HCT116 (cell line): ENCODE measurements at regions not wholly inside any gene's neighbourhood (a gene's known extent, or its start where the extent isn't known, plus 50 kb on each side); places are given as distances from the start of the nearest gene placed in this dataset.
A peak's percentile ranks its signal among the peaks of the same experiment; 100 is the strongest.

Source experiments
- ATAC-seq: fragments of 200-7000 bp; cut with Tn5 transposase; 2 replicates; pipeline ENCODE4 v1.9.1; 2020; ENCODE audit warnings: mild to moderate bottlenecking, moderate library complexity
- BruUV-seq: library from RNA; stranded (reverse); fragments of 400-500 nt; replicated peaks from 2 replicates; lab custom pipeline; 2021; lab: Mats Ljungman, UMichigan
- CTCF ChIA-PET: fragments of 300-600 bp; sonication (Branson Sonifier 250); formaldehyde crosslinking; loops from one replicate; lab custom pipeline; 2021; ENCODE audit warnings: antibody characterized with exemption; lab: Charles Lee
- POLR2A ChIA-PET: fragments of 300-600, 350-600 bp; sonication (Branson Sonifier 250); formaldehyde crosslinking; loops from one replicate; lab custom pipeline; 2021; ENCODE audit warnings: antibody characterized with exemption; lab: Charles Lee
- RAD21 ChIA-PET, 2 experiments: fragments of 300-600 bp; sonication (Branson Sonifier 250); formaldehyde crosslinking; loops; one replicate each; lab custom pipeline; 2023; ENCODE audit warnings: low total read pairs in 2 of 2; ENCODE audit not compliant: uncharacterized antibody in 2 of 2, unreplicated experiment in 2 of 2, low non-redundant PET in 1 of 2; lab: Charles Lee
- DNase-seq: peaks from one replicate; pipeline ENCODE4 v3.0.0-alpha.2; 2010; ENCODE audit warnings: low read depth, low spot score
- H2AFZ ChIP-seq: fragments of 200-600 bp; shearing (Covaris generic), sonication (generic); 2 replicates; pipeline ENCODE4 v1.6.1; 2017; ENCODE audit warnings: low read depth, mixed run types, mixed read lengths, antibody characterized with exemption, low read length; ENCODE audit not compliant: poor library complexity, severe bottlenecking
- H3K27ac ChIP-seq: 2 replicates; pipeline ENCODE4 v1.5.1; 2012; ENCODE audit warnings: low read depth, low read length
- H3K27me3 ChIP-seq: fragments of 200-600 bp; sonication (generic); 2 replicates; pipeline ENCODE4 v1.6.1; 2016; ENCODE audit warnings: mixed run types, low read length, mixed read lengths; ENCODE audit not compliant: insufficient read depth
- H3K36me3 ChIP-seq, 2 experiments: fragments of 200-500 bp in 1 of 2; fragments of 200-600 bp in 1 of 2; sonication (Bioruptor generic) in 1 of 2; sonication (generic) in 1 of 2; 2 replicates each; pipeline versions ENCODE4 v1.5.1 to v1.6.1; 2014 to 2016; ENCODE audit warnings: low read length in 2 of 2, inconsistent platforms in 1 of 2, mixed read lengths in 1 of 2, mixed run types in 1 of 2; ENCODE audit not compliant: insufficient read depth in 2 of 2, control insufficient read depth in 1 of 2
- H3K4me1 ChIP-seq, 2 experiments: fragments of 200-600 bp in 1 of 2; sonication (generic) in 1 of 2; 2 replicates each; pipeline versions ENCODE4 v1.5.1 to v1.6.1; 2012 to 2017; ENCODE audit warnings: low read length in 2 of 2, inconsistent platforms in 1 of 2, mild to moderate bottlenecking in 1 of 2, mixed read lengths in 1 of 2, mixed run types in 1 of 2, moderate library complexity in 1 of 2; ENCODE audit not compliant: insufficient read depth in 2 of 2, control insufficient read depth in 1 of 2
- H3K4me2 ChIP-seq: fragments of 200-600 bp; sonication (generic); 2 replicates; pipeline ENCODE4 v1.6.1; 2017; ENCODE audit warnings: mixed run types, low read length, mixed read lengths
- H3K4me3 ChIP-seq, 2 experiments: fragments of 200-600 bp in 1 of 2; sonication (generic) in 1 of 2; replicated peaks in 1 of 2; 2 replicates each; pipeline ENCODE4 v1.5.1; 2011 to 2016; ENCODE audit warnings: low read length in 2 of 2, control low read depth in 1 of 2, low read depth in 1 of 2, mild to moderate bottlenecking in 1 of 2, mixed read lengths in 1 of 2, mixed run types in 1 of 2
- H3K79me2 ChIP-seq: fragments of 200-600 bp; sonication (generic); 2 replicates; pipeline ENCODE4 v1.6.1; 2017; ENCODE audit warnings: mild to moderate bottlenecking, mixed run types, low read length, moderate library complexity, mixed read lengths; ENCODE audit not compliant: insufficient read depth
- H3K9ac ChIP-seq: fragments of 200-600 bp; sonication (generic); 2 replicates; pipeline ENCODE4 v1.6.1; 2016; ENCODE audit warnings: low read length, mixed read lengths
- H3K9me2 ChIP-seq: fragments of 200-600 bp; sonication (generic), shearing (Covaris generic); 2 replicates; pipeline ENCODE4 v1.6.1; 2017; ENCODE audit warnings: mixed run types, mild to moderate bottlenecking, moderate library complexity; ENCODE audit not compliant: insufficient read depth
- H3K9me3 ChIP-seq, 2 experiments: fragments of 200-500 bp in 1 of 2; fragments of 200-600 bp in 1 of 2; sonication (Bioruptor generic) in 1 of 2; sonication (generic) in 1 of 2; 2 replicates each; pipeline ENCODE4 v1.6.1; 2014 to 2017; ENCODE audit warnings: low read length in 2 of 2, mixed read lengths in 2 of 2, inconsistent platforms in 1 of 2, low read depth in 1 of 2, mild to moderate bottlenecking in 1 of 2, mixed run types in 1 of 2, moderate library complexity in 1 of 2; ENCODE audit not compliant: control insufficient read depth in 1 of 2, insufficient read depth in 1 of 2
- H4K20me1 ChIP-seq: fragments of 200-600 bp; sonication (generic), shearing (Covaris generic); 2 replicates; pipeline ENCODE4 v1.6.1; 2017; ENCODE audit warnings: mixed run types, mild to moderate bottlenecking, moderate library complexity; ENCODE audit not compliant: insufficient read depth
- CEBPB ChIP-seq: IDR thresholded peaks from 2 replicates; pipeline ENCODE4 v1.6.1; 2012; ENCODE audit warnings: low read depth
- EGR1 ChIP-seq: IDR thresholded peaks from 2 replicates; pipeline ENCODE4 v1.6.1; 2012; ENCODE audit warnings: low read depth
- ELF1 ChIP-seq: IDR thresholded peaks from 2 replicates; pipeline ENCODE4 v1.6.1; 2012; ENCODE audit warnings: low read depth, borderline replicate concordance
- EZH2 ChIP-seq: fragments of 200-600 bp; sonication (generic); IDR thresholded peaks from 2 replicates; pipeline ENCODE4 v1.6.1; 2017; ENCODE audit warnings: antibody characterized with exemption, mixed run types
- EZH2phosphoT487 ChIP-seq: fragments of 200-600 bp; IDR thresholded peaks from 2 replicates; pipeline ENCODE4 v1.6.1; 2018; ENCODE audit warnings: antibody characterized with exemption, borderline replicate concordance
- JUND ChIP-seq: IDR thresholded peaks from 2 replicates; pipeline ENCODE4 v1.6.1; 2012
- RAD21 ChIP-seq: IDR thresholded peaks from 2 replicates; pipeline ENCODE4 v1.6.1; 2012; ENCODE audit warnings: low read depth, mild to moderate bottlenecking
- SRF ChIP-seq: IDR thresholded peaks from 2 replicates; pipeline ENCODE4 v1.6.1; 2012; ENCODE audit warnings: low read depth
- TCF7L2 ChIP-seq: IDR thresholded peaks from 2 replicates; pipeline ENCODE4 v1.7.0; 2011; ENCODE audit warnings: borderline replicate concordance, inconsistent platforms; ENCODE audit not compliant: insufficient read depth, insufficient read length; ENCODE audit errors: extremely low read depth
- ZFX ChIP-seq: fragments of 450-650 bp; IDR thresholded peaks from 2 replicates; pipeline ENCODE4 v1.6.1; 2017
- intact Hi-C: fragments of 100-400 bp; cut with micrococcal nuclease; formaldehyde crosslinking; loops from 2 replicates; pipeline ENCODE4 v1.10.0; 2022
- TF ChIP-seq, protein P1 (sequence below), 3 experiments: fragments of 200-600 bp in 1 of 3; sonication (generic) in 1 of 3; IDR thresholded peaks in 2 of 3; conservative IDR thresholded peaks in 1 of 3; 2 replicates each; pipeline ENCODE4 v1.5.1; 2012 to 2017; ENCODE audit warnings: low read depth in 2 of 3, low read length in 2 of 3, antibody characterized with exemption in 1 of 3, borderline replicate concordance in 1 of 3, control low read depth in 1 of 3, mild to moderate bottlenecking in 1 of 3, mixed read lengths in 1 of 3, mixed run types in 1 of 3, moderate library complexity in 1 of 3; ENCODE audit not compliant: insufficient read depth in 1 of 3
- TF ChIP-seq, protein P2 (sequence below): IDR thresholded peaks from 2 replicates; pipeline ENCODE4 v1.6.1; 2012
- TF ChIP-seq, protein P3 (sequence below): IDR thresholded peaks from 2 replicates; pipeline ENCODE4 v1.6.1; 2012

DNA sequence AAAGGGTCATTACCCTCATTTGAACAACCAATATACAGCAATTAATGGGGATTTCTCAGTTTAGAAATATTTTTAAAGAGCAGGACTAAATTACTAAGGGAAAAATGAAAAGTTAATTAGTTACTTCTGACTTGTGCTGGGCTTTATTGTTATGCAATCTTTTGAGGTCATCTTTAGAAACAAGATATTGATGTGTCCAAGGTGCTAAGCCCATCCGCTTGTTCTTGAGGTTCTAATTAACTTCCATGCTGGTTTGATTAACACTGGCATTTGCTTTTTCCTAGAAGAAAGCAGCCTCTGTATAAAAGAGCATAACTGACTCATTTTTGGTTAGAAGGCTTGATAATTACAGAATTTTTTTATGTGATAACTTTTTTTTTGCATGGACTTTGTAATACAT, 256.5 kb upstream of the AGTR1 start:
- POLR2A ChIA-PET, result no interaction called here
- Histone ChIP-seq H3K4me1 (no peaks in the 10 kb centered on the region), H3K4me3 (no peak overlapping the region), H4K20me1 (no peaks in the 10 kb centered on the region), H3K79me2 (no peaks in the 10 kb centered on the region), H3K9me2 (no peaks in the 10 kb centered on the region), H3K4me2 (no peak overlapping the region), H3K27ac (no peak overlapping the region)
- BruUV-seq, result no TSS peak
- CTCF ChIA-PET, result no interaction called here
- DNase-seq, result no peak
- RAD21 ChIA-PET, result no interaction called here
- TF ChIP-seq EZH2 (no peak), EGR1 (no peak), TCF7L2 (no peak), JUND (no peak), ELF1 (no peak)
- TF ChIP-seq, all 23 proteins: peak for 0
- intact Hi-C loops, result no loop called here
- no peak overlapping the region for H3K9ac ChIP-seq
- no peaks in the 10 kb centered on the region for H3K36me3 ChIP-seq
- no peaks in the 10 kb centered on the region for H3K9me3 ChIP-seq
- H2AFZ ChIP-seq, result no peak overlapping the region
- no peak for ATAC-seq
- H3K27me3 ChIP-seq, result no peaks in the 10 kb centered on the region

DNA sequence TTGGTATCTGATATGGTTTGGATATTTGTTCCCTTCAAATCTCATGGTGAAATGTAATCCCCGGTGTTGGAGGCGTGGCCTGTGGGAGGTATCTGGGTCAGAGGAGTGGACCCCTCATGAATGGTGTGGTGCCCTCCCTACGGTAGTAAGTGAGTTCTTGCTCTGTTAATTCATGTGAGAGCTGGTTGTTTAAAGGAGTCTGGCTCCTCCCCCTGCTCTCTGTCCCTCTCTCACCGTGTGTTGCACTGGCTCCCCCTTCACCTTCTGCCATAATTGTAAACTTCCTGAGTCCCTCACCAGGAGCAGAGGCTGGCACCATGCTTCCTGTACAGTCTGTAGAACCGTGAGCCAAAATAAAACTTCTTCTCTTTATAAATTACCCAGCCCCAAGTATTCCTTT, 246.9 kb upstream of the AGTR1 start:
- TF ChIP-seq, protein P1, sequence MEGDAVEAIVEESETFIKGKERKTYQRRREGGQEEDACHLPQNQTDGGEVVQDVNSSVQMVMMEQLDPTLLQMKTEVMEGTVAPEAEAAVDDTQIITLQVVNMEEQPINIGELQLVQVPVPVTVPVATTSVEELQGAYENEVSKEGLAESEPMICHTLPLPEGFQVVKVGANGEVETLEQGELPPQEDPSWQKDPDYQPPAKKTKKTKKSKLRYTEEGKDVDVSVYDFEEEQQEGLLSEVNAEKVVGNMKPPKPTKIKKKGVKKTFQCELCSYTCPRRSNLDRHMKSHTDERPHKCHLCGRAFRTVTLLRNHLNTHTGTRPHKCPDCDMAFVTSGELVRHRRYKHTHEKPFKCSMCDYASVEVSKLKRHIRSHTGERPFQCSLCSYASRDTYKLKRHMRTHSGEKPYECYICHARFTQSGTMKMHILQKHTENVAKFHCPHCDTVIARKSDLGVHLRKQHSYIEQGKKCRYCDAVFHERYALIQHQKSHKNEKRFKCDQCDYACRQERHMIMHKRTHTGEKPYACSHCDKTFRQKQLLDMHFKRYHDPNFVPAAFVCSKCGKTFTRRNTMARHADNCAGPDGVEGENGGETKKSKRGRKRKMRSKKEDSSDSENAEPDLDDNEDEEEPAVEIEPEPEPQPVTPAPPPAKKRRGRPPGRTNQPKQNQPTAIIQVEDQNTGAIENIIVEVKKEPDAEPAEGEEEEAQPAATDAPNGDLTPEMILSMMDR (IDR thresholded peaks at IDR 0.05 in 2 of 3, conservative IDR thresholded peaks at IDR 0.05 in 1 of 3; ENCODE audit: borderline replicate concordance in 1 of 3, insufficient read depth in 1 of 3, low read depth in 2 of 3, low read length in 2 of 3), result no peak
- TF ChIP-seq, protein P2, sequence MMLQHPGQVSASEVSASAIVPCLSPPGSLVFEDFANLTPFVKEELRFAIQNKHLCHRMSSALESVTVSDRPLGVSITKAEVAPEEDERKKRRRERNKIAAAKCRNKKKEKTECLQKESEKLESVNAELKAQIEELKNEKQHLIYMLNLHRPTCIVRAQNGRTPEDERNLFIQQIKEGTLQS, result no peak
- TF ChIP-seq CEBPB, result no peak
- no peak for TF ChIP-seq RAD21
- no peak for TF ChIP-seq SRF
- TF ChIP-seq ZFX, result no peak
- TF ChIP-seq EZH2phosphoT487, result no peak
- TF ChIP-seq, protein P3, sequence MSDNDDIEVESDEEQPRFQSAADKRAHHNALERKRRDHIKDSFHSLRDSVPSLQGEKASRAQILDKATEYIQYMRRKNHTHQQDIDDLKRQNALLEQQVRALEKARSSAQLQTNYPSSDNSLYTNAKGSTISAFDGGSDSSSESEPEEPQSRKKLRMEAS, result no peak
- no peak for TF ChIP-seq EGR1
- H3K27ac ChIP-seq, result no peak overlapping the region
- H2AFZ ChIP-seq, result peak overlapping the region; percentile 85
- peak; percentile 74 for ATAC-seq
- intact Hi-C loops, result no loop called here
- ChIA-PET CTCF (no interaction called here), RAD21 (no interaction called here), POLR2A (no interaction called here)
- no peaks in the 10 kb centered on the region for H3K27me3 ChIP-seq
- no TSS peak for BruUV-seq
- no peaks in the 10 kb centered on the region for H3K9me3 ChIP-seq
- H4K20me1 ChIP-seq, result no peaks in the 10 kb centered on the region
- H3K9ac ChIP-seq, result no peak overlapping the region
- no peak for DNase-seq
- no peaks in the 10 kb centered on the region for H3K9me2 ChIP-seq
- H3K79me2 ChIP-seq, result no peaks in the 10 kb centered on the region
- no peak overlapping the region for H3K4me2 ChIP-seq
- peaks cover 0 to 4% of the 10 kb centered on the region in 2 experiments; a peak in 1 of 4 replicates for H3K4me1 ChIP-seq
- H3K36me3 ChIP-seq, result no peaks in the 10 kb centered on the region
- no peak overlapping the region for H3K4me3 ChIP-seq
